ENCODE measurements at regions not wholly inside any gene's neighbourhood (a gene's known extent, or its start where the extent isn't known, plus 50 kb on each side); places are given as distances from the start of the nearest gene placed in this dataset.

DNA sequence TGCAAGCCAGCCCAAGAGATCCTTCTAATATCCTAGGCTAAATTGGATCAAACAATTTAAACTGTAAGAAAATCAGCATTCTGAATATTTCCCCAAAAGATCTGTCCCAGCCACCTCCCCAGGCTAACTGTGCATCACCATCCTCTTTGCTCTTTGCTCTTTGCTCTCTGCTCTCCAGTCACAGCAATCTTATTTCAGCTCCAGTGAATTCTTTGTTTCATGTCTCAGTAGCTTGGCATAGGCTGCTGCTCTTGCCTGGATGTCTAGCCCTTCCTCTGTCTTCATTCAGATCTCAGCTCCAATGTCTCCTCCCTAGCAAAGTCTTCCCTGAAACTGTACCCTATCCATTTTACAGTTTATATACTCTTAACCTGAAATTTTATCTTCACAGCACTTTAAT lies 399.8 kb upstream of the USP15 start:
- DNase-seq: no peak

DNA sequence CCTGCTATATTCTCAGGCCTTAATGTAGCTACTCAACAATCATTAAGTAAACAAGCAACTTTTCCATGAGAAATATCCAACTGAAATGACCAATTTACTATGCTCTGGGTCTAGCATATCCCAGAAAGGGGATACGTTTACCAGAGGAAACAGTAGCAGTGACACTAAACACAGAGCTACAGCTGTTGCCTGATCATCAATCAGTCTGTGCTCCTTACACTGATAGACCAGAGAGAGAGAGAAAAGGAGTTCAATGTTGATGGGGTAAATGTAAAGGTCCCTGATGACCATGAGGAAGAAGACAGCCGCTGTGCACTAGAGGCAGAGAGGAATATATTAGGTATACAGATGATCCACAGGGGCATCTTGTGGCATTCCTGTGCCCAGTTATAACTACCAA lies 397.2 kb upstream of the USP15 start:
- DNase-seq: no peak

GRCh38 chr12:61863811-61864210 lies 396.4 kb upstream of the USP15 start:
- no peak for DNase-seq

DNA sequence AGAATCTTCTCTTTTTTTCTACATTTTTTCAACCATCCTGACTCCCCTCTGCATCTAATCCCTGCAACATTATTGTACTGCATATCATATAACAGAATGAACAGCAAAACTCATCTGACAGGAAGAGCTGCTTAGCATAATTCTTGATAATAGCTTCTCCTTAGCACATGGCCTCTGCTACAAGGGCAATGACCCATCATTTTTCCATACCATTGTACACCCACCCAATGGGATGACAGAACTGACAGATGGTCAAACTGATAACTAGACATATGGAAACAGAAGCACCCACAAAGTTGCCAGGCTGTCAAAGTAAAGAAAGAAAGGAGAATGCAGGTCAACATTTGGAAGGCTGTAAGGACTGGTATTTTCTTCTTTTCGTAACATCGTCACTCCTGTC lies 390.4 kb upstream of the USP15 start:
- DNase-seq: no peak

DNA sequence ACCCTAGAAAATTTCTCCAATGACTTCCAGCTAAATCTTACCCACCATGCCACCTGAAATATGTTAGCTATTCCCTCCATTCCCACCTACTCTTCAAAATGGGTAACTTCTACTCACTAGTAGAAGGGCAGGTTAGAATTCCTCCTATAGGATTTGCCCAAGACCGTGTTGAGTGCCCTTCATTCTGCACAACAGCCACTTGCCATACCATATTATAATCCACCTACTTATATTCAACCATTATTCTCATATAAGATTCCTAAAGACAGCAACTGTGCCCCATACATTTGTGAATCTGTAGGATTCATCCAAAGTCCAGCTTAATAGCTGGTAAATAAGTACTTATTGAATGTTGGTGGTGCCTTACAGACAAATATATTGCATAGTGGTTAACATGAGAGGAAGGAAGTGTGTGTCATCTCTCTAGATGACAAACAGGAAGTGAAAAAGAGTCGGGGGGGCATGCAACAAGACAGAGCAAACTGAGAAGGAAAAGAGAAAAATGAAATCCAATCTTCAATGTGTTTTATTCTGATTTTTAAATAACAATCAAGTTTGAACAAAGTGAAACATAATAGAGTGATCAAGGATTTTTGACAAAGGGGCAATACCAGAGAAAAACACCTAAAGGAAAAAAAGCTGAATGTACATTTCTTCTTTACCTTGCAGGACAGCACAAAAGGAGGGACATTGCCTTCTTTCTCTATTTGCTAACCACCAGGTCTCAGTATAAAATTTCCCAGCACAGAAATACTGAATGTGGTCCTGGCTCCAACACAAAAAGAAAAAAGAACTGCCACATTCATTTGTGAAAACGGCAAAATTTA lies 389.3 kb upstream of the USP15 start:
- DNase-seq: no peak

GRCh38 chr12:61871485-61871810 lies 388.8 kb upstream of the USP15 start:
- DNase-seq: no peak

DNA sequence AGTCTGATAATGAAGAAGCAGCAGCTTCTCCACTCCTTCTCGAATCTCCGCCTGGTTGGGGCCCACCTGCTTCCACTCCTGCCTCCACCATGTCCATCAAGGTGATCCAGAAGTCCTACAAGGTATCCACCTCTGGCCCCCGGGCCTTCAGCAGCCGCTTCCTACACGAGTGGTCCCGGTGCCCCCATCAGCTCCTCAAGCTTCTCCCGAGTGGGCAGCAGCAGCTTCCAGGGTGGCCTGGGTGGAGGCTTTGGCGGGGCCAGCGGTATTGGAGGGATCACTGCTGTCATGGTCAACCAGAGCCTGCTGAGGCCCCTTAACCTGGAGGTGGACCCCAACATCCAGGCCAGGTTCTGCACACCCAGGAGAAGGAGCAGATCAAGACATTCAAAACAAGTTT lies 381.0 kb upstream of the USP15 start:
- DNase-seq: no peak

- DNase-seq: no peak
These were observed 380.0 kb upstream of the USP15 start for GRCh38 chr12:61880186-61880585.

DNA sequence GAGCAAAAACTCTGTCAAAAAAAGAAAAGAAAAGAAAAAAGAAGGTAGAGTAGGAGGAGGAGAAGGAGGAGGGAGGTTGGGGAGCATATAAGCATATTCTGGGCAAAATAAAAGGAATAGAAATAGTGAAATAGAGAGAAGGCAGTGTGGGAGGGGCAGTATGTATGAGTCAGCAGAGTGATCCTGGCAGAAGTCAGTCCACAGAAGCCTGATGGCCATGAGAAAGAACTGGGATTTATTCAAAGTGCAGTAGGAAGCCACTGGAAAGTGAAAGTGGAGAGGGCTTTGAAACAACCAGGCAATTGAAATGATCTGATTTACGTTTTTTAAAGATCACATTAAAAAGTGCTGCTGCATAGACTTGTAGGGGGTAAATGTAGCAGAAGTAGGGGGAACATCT lies 368.6 kb upstream of the USP15 start:
- DNase-seq: peak; percentile 1

DNA sequence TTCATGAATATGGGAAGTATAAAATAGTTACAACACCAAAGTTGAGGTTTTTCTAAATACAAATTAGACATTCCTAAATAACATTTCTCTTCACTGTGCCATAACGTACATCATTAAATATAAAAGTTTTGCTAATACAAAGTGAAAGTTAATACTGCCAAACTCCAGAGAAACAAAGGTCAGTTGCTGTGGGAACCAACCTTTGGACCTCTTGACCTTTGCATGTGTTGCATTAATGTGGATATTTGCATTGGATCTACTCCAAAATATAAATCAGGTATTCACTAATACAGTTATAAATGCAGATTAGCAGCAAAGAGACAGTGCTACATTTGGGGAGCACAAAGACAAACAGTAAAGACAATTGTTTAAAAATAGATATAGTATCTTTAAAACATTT lies 366.0 kb upstream of the USP15 start:
- no peak for DNase-seq

GRCh38 chr12:61896436-61896835 lies 363.8 kb upstream of the USP15 start:
- no peak for DNase-seq

DNA sequence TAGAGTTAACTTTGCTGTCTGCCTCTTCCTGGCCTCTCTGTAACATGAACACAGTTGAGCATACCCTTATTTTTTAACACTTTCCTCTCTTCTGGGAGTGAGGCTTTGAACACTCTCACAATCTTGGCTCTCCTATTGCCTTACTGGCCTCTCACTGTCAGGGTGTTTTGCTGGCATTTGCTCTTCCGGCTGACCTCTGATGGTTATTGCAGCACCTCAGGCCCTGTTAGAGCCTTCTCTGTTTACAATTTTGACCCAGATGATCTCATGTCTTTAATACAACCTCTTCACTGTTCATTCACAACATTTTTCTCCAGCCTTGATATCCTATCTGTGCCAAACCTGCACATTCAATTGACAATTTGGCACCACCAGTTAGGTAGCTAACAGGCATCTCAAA lies 357.8 kb upstream of the USP15 start:
- DNase-seq: no peak

DNA sequence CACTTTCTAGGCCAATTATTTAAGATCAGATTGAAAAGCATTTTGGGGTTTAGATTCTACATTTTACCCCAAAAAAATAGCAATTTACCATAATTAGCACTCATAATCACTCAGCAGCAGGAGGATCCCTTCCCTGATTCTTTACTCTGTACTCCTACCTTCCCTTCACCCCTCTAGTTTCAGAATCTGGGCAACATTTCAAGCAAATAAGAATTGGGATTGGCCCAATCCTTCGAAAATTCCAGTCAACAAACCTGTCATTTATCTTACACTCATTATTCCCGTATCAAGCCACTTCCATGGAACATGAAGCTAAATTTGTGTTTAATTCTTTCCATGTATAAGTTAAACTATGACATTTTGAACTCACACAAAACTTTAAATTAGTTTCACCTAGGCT lies 349.1 kb upstream of the USP15 start:
- no peak for DNase-seq

- DNase-seq: no peak
These were observed 344.8 kb upstream of the USP15 start for GRCh38 chr12:61915420-61915819.

DNA sequence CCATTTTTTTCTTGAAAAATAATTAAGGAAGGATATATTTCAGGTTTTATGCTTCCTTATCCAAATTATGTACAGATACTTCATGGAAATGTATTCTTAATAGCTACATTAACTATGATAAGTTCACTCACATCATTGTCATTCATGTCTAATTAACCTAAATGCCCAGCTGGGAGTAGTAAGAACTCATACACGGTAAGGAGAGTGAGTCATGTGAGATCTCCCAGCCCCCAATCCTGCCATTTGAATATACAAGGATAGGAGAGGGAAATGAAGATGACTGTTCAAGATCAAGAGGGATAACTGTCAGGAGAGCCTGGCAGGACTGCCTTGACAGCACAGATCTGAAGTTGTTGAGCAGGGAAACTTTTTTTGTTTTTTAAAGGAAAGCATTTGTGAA lies 343.4 kb upstream of the USP15 start:
- peak; percentile 2 for DNase-seq

- DNase-seq: no peak
These were observed 340.5 kb upstream of the USP15 start for GRCh38 chr12:61919686-61920085.

DNA sequence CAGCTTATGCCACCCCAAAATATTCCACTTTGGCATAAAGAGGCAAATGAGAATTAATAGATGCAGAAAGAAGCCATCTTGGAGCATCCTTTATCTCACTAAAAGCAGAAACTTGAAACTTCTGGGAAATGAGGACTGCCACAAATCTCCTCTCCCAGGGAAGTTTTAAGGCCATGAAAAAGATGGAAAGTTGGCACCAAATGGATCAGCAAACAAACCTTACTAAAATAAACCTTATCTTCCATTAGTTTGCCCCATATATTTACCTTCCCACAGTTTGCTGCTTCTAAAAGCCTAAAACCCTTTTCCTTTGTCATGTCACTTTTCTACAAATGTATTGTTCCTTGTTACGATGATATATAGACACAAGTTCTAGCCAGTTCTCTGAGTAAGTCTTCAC lies 340.0 kb upstream of the USP15 start:
- DNase-seq: no peak

GRCh38 chr12:61923152-61923551 lies 337.1 kb upstream of the USP15 start:
- DNase-seq: no peak

DNA sequence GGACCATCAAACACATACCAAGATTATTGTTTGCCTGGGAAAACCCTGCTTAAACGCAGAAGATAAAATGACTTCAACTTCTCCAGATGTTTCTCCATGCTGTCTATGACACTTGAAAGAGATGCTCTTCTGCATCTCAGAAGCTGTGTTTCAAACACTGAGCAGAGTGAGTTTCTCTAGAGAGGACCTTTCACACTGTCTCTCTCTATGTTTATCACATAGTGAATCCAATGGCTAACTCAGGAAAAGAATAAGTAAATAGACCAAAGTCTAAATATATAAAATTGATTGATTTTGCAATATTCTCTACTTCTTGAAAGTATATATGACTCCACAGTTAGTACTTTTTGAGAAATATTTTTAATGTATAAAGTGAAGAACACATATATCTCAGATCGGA lies 325.6 kb upstream of the USP15 start:
- DNase-seq: no peak

DNA sequence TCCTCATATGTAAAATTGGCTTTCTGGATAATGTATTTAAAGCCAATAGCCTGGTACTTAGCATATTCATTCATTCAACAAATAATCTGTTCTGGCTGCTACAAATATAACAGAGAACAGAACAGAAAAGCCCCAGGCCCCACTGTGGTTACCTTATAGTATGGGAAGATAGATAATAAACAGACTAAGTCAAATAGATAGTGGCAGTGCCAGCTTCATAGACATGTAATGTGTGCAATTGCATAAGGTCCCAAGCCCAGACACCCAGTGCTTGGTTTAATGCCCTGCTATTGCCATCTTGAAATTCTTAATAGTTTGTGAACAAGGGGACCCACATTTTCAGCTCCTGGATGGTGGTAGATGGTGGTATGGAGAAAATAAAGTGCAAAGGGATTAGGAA lies 320.2 kb upstream of the USP15 start:
- no peak for DNase-seq

- DNase-seq: no peak
These were observed 303.7 kb upstream of the USP15 start for GRCh38 chr12:61956545-61956944.

DNA sequence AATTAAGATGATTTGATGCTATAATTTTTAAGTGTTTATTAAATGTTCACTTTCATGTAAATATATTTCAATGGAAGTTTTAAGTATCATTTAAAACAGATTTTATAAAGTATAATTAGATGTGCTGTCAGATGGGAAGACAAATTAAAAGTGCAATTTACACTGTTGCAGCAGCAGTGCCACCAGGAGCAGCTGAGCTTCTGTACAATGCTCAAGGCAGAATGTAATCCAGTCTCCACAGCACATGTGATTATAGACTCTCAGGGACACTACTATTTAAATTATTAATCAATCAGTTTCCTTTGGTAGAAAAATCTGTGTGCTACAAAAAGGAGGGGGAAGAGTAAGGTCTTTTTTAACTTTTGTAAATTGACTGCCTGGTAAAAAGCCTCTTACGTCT lies 285.7 kb upstream of the USP15 start:
- no peak for DNase-seq

GRCh38 chr12:61985830-61986229 lies 274.4 kb upstream of the USP15 start:
- DNase-seq: no peak

- no peak for DNase-seq
These were observed 273.0 kb upstream of the USP15 start for GRCh38 chr12:61987173-61987572.

- no peak for DNase-seq
These were observed 268.5 kb upstream of the USP15 start for GRCh38 chr12:61991661-61992060.
